RWPE2 (cell line): ENCODE measurements at regions not wholly inside any gene's neighbourhood (a gene's known extent, or its start where the extent isn't known, plus 50 kb on each side); places are given as distances from the start of the nearest gene placed in this dataset.

Experiments used
- ATAC-seq: fragments of 200-7000 bp; cut with Tn5 transposase; 3 replicates; pipeline ENCODE4 v1.9.1; 2021; ENCODE audit warnings: low read depth
- DNase-seq: peaks from one replicate; pipeline ENCODE4 v3.0.0-alpha.2; 2020; ENCODE audit warnings: low spot score
- H3K27ac ChIP-seq: fragments of 450-650 bp; 2 replicates; pipeline ENCODE4 v1.5.1; 2017; ENCODE audit warnings: mild to moderate bottlenecking; ENCODE audit not compliant: poor library complexity, severe bottlenecking
- H3K27me3 ChIP-seq: fragments of 250-450 bp; sonication (Bioruptor Pico); 2 replicates; pipeline ENCODE4 v1.5.1; 2021; ENCODE audit warnings: mild to moderate bottlenecking, moderate library complexity; ENCODE audit not compliant: insufficient read depth, poor library complexity, severe bottlenecking
- H3K36me3 ChIP-seq: fragments of 250-450 bp; sonication (Bioruptor Pico); 2 replicates; pipeline ENCODE4 v1.5.1; 2020; ENCODE audit warnings: low read depth, mild to moderate bottlenecking, moderate library complexity
- H3K4me1 ChIP-seq: fragments of 250-450 bp; sonication (Bioruptor Pico); 2 replicates; pipeline ENCODE4 v1.5.1; 2021; ENCODE audit warnings: mild to moderate bottlenecking, moderate library complexity; ENCODE audit not compliant: insufficient read depth, poor library complexity, severe bottlenecking
- H3K4me3 ChIP-seq: fragments of 250-450 bp; sonication (Bioruptor Pico); 2 replicates; pipeline ENCODE4 v1.5.1; 2021; ENCODE audit warnings: mild to moderate bottlenecking, moderate library complexity; ENCODE audit not compliant: severe bottlenecking
- H3K9me3 ChIP-seq: fragments of 250-450 bp; sonication (Bioruptor Pico); 2 replicates; pipeline ENCODE4 v1.5.1; 2021; ENCODE audit warnings: mild to moderate bottlenecking, moderate library complexity; ENCODE audit not compliant: severe bottlenecking
- TF ChIP-seq, protein P1 (sequence below): fragments of 450-650 bp; IDR thresholded peaks from one replicate; pipeline ENCODE4 v1.5.1; 2017; ENCODE audit warnings: mild to moderate bottlenecking, moderate library complexity; ENCODE audit not compliant: poor library complexity, severe bottlenecking

- H3K4me1 ChIP-seq: no peaks in the 10 kb centered on the region
- no peak for ATAC-seq
- no peak for DNase-seq
- H3K9me3 ChIP-seq: no peaks in the 10 kb centered on the region
- TF ChIP-seq, protein P1, sequence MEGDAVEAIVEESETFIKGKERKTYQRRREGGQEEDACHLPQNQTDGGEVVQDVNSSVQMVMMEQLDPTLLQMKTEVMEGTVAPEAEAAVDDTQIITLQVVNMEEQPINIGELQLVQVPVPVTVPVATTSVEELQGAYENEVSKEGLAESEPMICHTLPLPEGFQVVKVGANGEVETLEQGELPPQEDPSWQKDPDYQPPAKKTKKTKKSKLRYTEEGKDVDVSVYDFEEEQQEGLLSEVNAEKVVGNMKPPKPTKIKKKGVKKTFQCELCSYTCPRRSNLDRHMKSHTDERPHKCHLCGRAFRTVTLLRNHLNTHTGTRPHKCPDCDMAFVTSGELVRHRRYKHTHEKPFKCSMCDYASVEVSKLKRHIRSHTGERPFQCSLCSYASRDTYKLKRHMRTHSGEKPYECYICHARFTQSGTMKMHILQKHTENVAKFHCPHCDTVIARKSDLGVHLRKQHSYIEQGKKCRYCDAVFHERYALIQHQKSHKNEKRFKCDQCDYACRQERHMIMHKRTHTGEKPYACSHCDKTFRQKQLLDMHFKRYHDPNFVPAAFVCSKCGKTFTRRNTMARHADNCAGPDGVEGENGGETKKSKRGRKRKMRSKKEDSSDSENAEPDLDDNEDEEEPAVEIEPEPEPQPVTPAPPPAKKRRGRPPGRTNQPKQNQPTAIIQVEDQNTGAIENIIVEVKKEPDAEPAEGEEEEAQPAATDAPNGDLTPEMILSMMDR: no peak
- H3K27me3 ChIP-seq: no peaks in the 10 kb centered on the region
- H3K27ac ChIP-seq: no peak overlapping the region
- H3K36me3 ChIP-seq: no peaks in the 10 kb centered on the region
- H3K4me3 ChIP-seq: no peak overlapping the region
Observed at GRCh38 chr15:38944536-38944935, 379.9 kb upstream of the RASGRP1 start.

DNA sequence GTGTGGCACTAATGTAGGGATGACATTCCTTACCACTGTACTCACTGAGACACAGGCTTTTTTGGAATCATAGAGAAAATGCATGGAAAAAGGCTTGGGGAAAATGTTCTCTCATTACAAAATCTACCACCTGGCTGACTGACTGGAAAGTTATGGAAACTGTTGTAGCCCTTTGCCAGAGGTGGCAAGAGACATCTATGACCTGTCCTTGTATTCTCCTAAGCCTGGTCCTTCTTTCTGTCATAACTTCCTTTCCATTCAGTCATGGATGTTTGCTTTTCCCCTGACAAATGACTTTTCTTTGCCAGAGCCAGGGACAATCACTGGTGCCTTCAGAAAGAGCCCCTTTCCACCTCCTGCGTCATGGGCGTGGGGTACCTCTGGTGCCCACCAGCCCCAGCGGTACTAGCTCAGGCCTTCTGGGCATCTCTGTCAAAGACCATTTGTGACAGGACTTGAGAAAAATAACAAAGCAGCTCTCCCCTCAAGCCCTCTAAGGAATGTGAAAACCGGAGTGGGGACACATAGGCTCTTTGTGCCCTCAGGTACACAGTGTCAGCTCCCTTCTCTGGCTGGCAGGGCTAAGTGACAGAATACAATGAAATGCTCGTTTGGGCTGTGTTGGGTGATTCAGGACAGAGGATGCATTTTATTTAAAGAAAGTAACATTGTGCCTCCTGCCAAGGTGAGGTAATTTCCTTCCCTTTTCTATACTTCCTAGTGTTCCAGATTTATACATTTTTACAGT, 381.1 kb upstream of the RASGRP1 start:
- TF ChIP-seq, protein P1: no peak
- no peak for DNase-seq
- no peak for ATAC-seq
- H3K36me3 ChIP-seq: no peaks in the 10 kb centered on the region
- no peaks in the 10 kb centered on the region for H3K9me3 ChIP-seq
- no peak overlapping the region for H3K4me3 ChIP-seq
- no peak overlapping the region for H3K27ac ChIP-seq
- no peaks in the 10 kb centered on the region for H3K4me1 ChIP-seq
- H3K27me3 ChIP-seq: no peaks in the 10 kb centered on the region

DNA sequence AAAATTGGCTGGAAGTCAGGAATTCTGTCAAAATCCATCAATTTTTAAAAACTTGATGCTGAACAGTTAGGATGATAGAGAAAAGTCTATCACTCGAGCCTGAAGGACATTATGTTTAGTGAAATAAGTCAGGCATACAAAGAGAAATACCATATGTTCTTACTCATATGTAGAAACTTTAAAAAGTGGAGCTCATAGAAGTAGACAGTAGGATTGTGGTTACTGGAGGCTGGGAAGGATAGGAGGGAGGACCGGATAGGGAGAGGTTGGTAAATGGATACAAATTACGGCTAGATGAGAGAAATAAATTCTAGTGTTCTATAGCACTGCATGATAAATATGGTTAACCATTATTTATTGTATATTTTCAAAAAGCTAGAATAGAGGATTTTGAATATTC, 389.5 kb upstream of the RASGRP1 start:
- Histone ChIP-seq H3K27ac (no peak overlapping the region), H3K4me1 (no peaks in the 10 kb centered on the region), H3K27me3 (no peaks in the 10 kb centered on the region), H3K36me3 (0 out of 2 replicates have a peak, but pooled peaks cover 5% of the 10 kb centered on the region), H3K4me3 (no peak overlapping the region), H3K9me3 (no peaks in the 10 kb centered on the region)
- DNase-seq: no peak
- TF ChIP-seq, protein P1: no peak
- no peak for ATAC-seq

- TF ChIP-seq, protein P1: no peak
- DNase-seq (no peak), ATAC-seq (no peak)
- Histone ChIP-seq H3K36me3 (no peaks in the 10 kb centered on the region), H3K27me3 (no peaks in the 10 kb centered on the region), H3K9me3 (no peaks in the 10 kb centered on the region), H3K4me1 (no peaks in the 10 kb centered on the region), H3K27ac (no peak overlapping the region), H3K4me3 (no peak overlapping the region)
Observed at GRCh38 chr15:38961456-38961855, 396.8 kb upstream of the RASGRP1 start.

DNA sequence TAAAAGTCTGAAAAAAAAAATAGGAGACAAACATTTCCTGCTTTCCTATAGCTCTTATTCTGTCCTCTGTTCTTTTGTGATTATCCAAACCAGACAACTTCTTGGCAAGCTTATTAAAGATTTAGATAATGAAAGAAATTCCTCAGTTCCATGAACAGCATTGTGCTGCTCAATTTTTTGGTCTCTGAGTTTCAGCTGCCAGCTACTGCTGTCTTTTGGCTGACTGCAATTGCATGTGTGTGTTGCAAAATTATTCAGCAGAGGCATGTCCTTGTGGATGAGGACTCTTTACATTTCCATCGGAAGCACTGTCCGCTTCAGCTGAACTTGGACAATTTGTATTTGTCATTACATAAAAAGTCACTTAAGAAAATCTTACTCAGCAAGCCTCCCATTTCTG, 397.3 kb upstream of the RASGRP1 start:
- Histone ChIP-seq H3K9me3 (no peaks in the 10 kb centered on the region), H3K27me3 (no peaks in the 10 kb centered on the region), H3K27ac (no peak overlapping the region), H3K36me3 (no peaks in the 10 kb centered on the region), H3K4me1 (no peaks in the 10 kb centered on the region), H3K4me3 (no peak overlapping the region)
- DNase-seq: no peak
- ATAC-seq: no peak
- TF ChIP-seq, protein P1: no peak
